ENCODE measurements at regions not wholly inside any gene's neighbourhood (a gene's known extent, or its start where the extent isn't known, plus 50 kb on each side); places are given as distances from the start of the nearest gene placed in this dataset.

GRCh38 chr14:96626916-96627315 is 124.7 kb downstream of the PAPOLA start:
- no peak for TF ChIP-seq CTCF (conservative IDR thresholded peaks at IDR 0.05; ENCODE audit: low read length)
- no peak for TF ChIP-seq EZH2phosphoT487 (IDR thresholded peaks at IDR 0.05; ENCODE audit: borderline replicate concordance)
- no peaks in the 10 kb centered on the region for H3K9me2 ChIP-seq (replicated peaks; ENCODE audit: low read depth, low read length)
- H3K4me3 ChIP-seq (ENCODE audit: low read length, poor library complexity, severe bottlenecking): no peak overlapping the region
- no peaks in the 10 kb centered on the region for H3K36me3 ChIP-seq (ENCODE audit: insufficient read depth, low read length)
- H3K9ac ChIP-seq (ENCODE audit: low read depth, low read length, poor library complexity, severe bottlenecking): no peak overlapping the region
- H2AFZ ChIP-seq (ENCODE audit: low read length): no peak overlapping the region
- H3K79me2 ChIP-seq (ENCODE audit: insufficient read depth, low read length): no peaks in the 10 kb centered on the region
- no peaks in the 10 kb centered on the region for H3K4me1 ChIP-seq (ENCODE audit: insufficient read depth, low read length, poor library complexity, severe bottlenecking)
- H3K9me3 ChIP-seq (ENCODE audit: insufficient read depth, low read depth, low read length): peaks cover 7% of the 10 kb centered on the region; the same call in 1 of the 2 replicates
- H4K20me1 ChIP-seq (ENCODE audit: insufficient read depth, low read length, poor library complexity, severe bottlenecking): no peaks in the 10 kb centered on the region
- H3K4me2 ChIP-seq (ENCODE audit: low read depth, low read length, poor library complexity, severe bottlenecking): no peak overlapping the region
- H3F3A ChIP-seq (ENCODE audit: low read depth): no peaks in the 10 kb centered on the region
- no peaks in the 10 kb centered on the region for H3K27me3 ChIP-seq (ENCODE audit: insufficient read depth, low read length, poor library complexity, severe bottlenecking)

- H3K27me3 ChIP-seq (ENCODE audit: insufficient read depth, low read length, poor library complexity, severe bottlenecking): no peaks in the 10 kb centered on the region
- H4K20me1 ChIP-seq (ENCODE audit: insufficient read depth, low read length, poor library complexity, severe bottlenecking): no peaks in the 10 kb centered on the region
- H3F3A ChIP-seq (ENCODE audit: low read depth): no peaks in the 10 kb centered on the region
- no peaks in the 10 kb centered on the region for H3K4me1 ChIP-seq (ENCODE audit: insufficient read depth, low read length, poor library complexity, severe bottlenecking)
- no peak overlapping the region for H3K4me3 ChIP-seq (ENCODE audit: low read length, poor library complexity, severe bottlenecking)
- peaks cover 7% of the 10 kb centered on the region; the same call in 1 of the 2 replicates for H3K9me3 ChIP-seq (ENCODE audit: insufficient read depth, low read depth, low read length)
- H3K36me3 ChIP-seq (ENCODE audit: insufficient read depth, low read length): no peaks in the 10 kb centered on the region
- no peaks in the 10 kb centered on the region for H3K9me2 ChIP-seq (replicated peaks; ENCODE audit: low read depth, low read length)
- TF ChIP-seq EZH2phosphoT487 (IDR thresholded peaks at IDR 0.05; ENCODE audit: borderline replicate concordance): no peak
- no peak for TF ChIP-seq CTCF (conservative IDR thresholded peaks at IDR 0.05; ENCODE audit: low read length)
- no peak overlapping the region for H2AFZ ChIP-seq (ENCODE audit: low read length)
- H3K79me2 ChIP-seq (ENCODE audit: insufficient read depth, low read length): no peaks in the 10 kb centered on the region
- no peak overlapping the region for H3K9ac ChIP-seq (ENCODE audit: low read depth, low read length, poor library complexity, severe bottlenecking)
- no peak overlapping the region for H3K4me2 ChIP-seq (ENCODE audit: low read depth, low read length, poor library complexity, severe bottlenecking)
Observed at GRCh38 chr14:96627386-96627785, 125.2 kb downstream of the PAPOLA start.

- Histone ChIP-seq H3K9me2 (replicated peaks; ENCODE audit: low read depth, low read length) (no peaks in the 10 kb centered on the region), H2AFZ (ENCODE audit: low read length) (no peak overlapping the region), H3K9me3 (ENCODE audit: insufficient read depth, low read depth, low read length) (peaks cover 7% of the 10 kb centered on the region; the same call in 1 of the 2 replicates), H3K4me2 (ENCODE audit: low read depth, low read length, poor library complexity, severe bottlenecking) (no peak overlapping the region), H3F3A (ENCODE audit: low read depth) (no peaks in the 10 kb centered on the region), H3K4me3 (ENCODE audit: low read length, poor library complexity, severe bottlenecking) (no peak overlapping the region), H4K20me1 (ENCODE audit: insufficient read depth, low read length, poor library complexity, severe bottlenecking) (no peaks in the 10 kb centered on the region), H3K27me3 (ENCODE audit: insufficient read depth, low read length, poor library complexity, severe bottlenecking) (no peaks in the 10 kb centered on the region), H3K9ac (ENCODE audit: low read depth, low read length, poor library complexity, severe bottlenecking) (no peak overlapping the region), H3K79me2 (ENCODE audit: insufficient read depth, low read length) (no peaks in the 10 kb centered on the region), H3K36me3 (ENCODE audit: insufficient read depth, low read length) (no peaks in the 10 kb centered on the region), H3K4me1 (ENCODE audit: insufficient read depth, low read length, poor library complexity, severe bottlenecking) (no peaks in the 10 kb centered on the region)
- TF ChIP-seq CTCF (conservative IDR thresholded peaks at IDR 0.05; ENCODE audit: low read length) (no peak), EZH2phosphoT487 (IDR thresholded peaks at IDR 0.05; ENCODE audit: borderline replicate concordance) (no peak)
Observed at GRCh38 chr14:96627811-96628775, 125.9 kb downstream of the PAPOLA start.
